ENCODE measurements at regions not wholly inside any gene's neighbourhood (a gene's known extent, or its start where the extent isn't known, plus 50 kb on each side); places are given as distances from the start of the nearest gene placed in this dataset.

- TF ChIP-seq CTCF (IDR thresholded peaks at IDR 0.05): no peak
- TF ChIP-seq POLR2A (IDR thresholded peaks at IDR 0.05): no peak
These were observed 219.8 kb upstream of the MYT1L start for GRCh38 chr2:2550856-2551255.
